Prostate gland (tissue), 2 donors: ENCODE measurements at regions not wholly inside any gene's neighbourhood (a gene's known extent, or its start where the extent isn't known, plus 50 kb on each side); places are given as distances from the start of the nearest gene placed in this dataset.

Experiments
- CTCF ChIP-seq, 4 experiments: fragments of 200-600 bp in 2 of 4; fragments of 450-650 bp in 2 of 4; sonication (generic) in 2 of 4; IDR thresholded peaks; 1 replicate in 3 of 4; 2 replicates in 1 of 4; pipeline ENCODE4 v1.5.1; 2016 to 2019; ENCODE audit warnings: antibody characterized with exemption in 4 of 4, mild to moderate bottlenecking in 2 of 4, moderate library complexity in 2 of 4
- POLR2A ChIP-seq: fragments of 450-650 bp; IDR thresholded peaks from one replicate; pipeline ENCODE4 v1.6.1; 2016; ENCODE audit warnings: antibody characterized with exemption, mild to moderate bottlenecking

- TF ChIP-seq CTCF (IDR thresholded peaks at IDR 0.05) (no peak), POLR2A (no peak)
These were observed 349.4 kb downstream of the RFC3 start for GRCh38 chr13:34167347-34167746.
